HUES6 (cell line): ENCODE measurements at regions not wholly inside any gene's neighbourhood (a gene's known extent, or its start where the extent isn't known, plus 50 kb on each side); places are given as distances from the start of the nearest gene placed in this dataset.

Experiments used
- H3K27ac ChIP-seq: 2 replicates; pipeline ENCODE4 v1.7.0; 2013; ENCODE audit warnings: low read depth, mild to moderate bottlenecking, low read length, inconsistent platforms
- H3K27me3 ChIP-seq: 2 replicates; pipeline ENCODE4 v1.6.1; 2013; ENCODE audit warnings: low read length; ENCODE audit not compliant: control insufficient read depth, insufficient read depth
- H3K36me3 ChIP-seq: 2 replicates; pipeline ENCODE4 v1.6.1; 2013; ENCODE audit warnings: low read length; ENCODE audit not compliant: control insufficient read depth, insufficient read depth
- H3K4me1 ChIP-seq: 2 replicates; pipeline ENCODE4 v1.6.1; 2013; ENCODE audit warnings: low read length; ENCODE audit not compliant: control insufficient read depth, insufficient read depth
- H3K4me3 ChIP-seq: 2 replicates; pipeline ENCODE4 v1.5.1; 2013; ENCODE audit warnings: low read depth, low read length
- H3K9ac ChIP-seq: one replicate; pipeline ENCODE4 v1.6.1; 2013; ENCODE audit warnings: mild to moderate bottlenecking, low read length
- H3K9me3 ChIP-seq: 2 replicates; pipeline ENCODE4 v1.6.1; 2013; ENCODE audit warnings: low read depth, low read length; ENCODE audit not compliant: control insufficient read depth, insufficient read depth

DNA sequence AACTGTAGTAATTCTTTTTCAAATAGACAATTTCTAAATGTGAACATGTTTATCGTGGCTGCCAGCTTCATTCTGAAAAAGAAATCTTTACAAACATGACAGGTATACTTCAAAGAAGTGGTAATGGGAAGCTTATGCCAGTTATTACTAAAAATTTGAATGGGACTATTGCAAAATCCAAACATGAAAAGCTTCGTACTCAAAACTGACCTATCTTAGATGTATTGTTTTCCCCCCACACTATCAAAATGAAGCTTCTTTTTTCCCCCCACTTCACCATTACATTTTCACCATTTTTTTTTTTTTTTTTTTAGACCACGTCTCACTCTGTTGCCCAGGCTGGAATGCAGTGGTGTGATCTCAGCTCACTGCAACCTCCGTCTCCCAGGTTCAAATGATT lies 50.4 kb upstream of the SERTAD2 start:
- H3K27ac ChIP-seq, result no peak overlapping the region
- H3K4me3 ChIP-seq, result no peak overlapping the region
- no peaks in the 10 kb centered on the region for H3K27me3 ChIP-seq
- no peak overlapping the region for H3K9ac ChIP-seq
- H3K36me3 ChIP-seq, result no peaks in the 10 kb centered on the region
- H3K4me1 ChIP-seq, result no peaks in the 10 kb centered on the region
- H3K9me3 ChIP-seq, result no peaks in the 10 kb centered on the region

DNA sequence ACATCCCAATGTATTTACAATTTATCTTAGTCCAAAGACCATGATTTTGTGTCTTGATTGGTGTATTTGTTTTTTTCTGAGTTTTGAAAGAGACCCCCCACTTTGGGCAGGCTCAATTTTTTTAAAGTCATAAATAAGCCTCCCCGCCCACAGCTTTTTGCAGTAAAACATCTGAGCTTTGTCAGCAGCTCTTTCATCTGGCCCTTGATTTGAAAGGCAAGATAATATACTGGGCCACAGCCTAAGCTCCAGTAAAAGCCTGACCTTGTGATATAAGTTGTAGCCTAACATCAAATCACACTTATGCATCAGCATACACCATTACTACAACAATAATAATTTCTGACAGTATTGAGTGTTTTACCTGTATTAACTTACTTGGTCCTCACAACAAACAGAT lies 51.3 kb upstream of the SERTAD2 start:
- H3K27me3 ChIP-seq, result no peaks in the 10 kb centered on the region
- H3K9me3 ChIP-seq, result no peaks in the 10 kb centered on the region
- no peaks in the 10 kb centered on the region for H3K36me3 ChIP-seq
- no peak overlapping the region for H3K9ac ChIP-seq
- no peak overlapping the region for H3K4me3 ChIP-seq
- no peak overlapping the region for H3K27ac ChIP-seq
- H3K4me1 ChIP-seq, result no peaks in the 10 kb centered on the region

DNA sequence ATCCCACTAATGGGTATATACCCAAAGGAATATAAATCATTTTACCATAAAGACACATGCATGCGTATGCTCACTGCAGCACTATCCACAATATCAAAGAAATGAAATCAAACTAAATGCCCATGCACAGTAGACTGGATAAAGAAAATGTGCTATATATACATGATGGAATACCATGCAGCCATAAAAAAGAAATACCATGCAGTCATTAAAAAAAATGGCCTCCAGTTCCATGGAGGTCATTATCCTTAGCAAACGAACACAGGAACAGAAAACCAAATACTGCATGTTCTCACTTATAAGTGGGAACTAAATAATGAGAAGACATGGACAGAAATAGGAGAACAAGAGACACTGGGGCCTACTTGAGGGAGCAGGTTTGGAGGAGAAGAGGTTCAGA lies 53.6 kb upstream of the SERTAD2 start:
- H3K27me3 ChIP-seq, result no peaks in the 10 kb centered on the region
- no peak overlapping the region for H3K9ac ChIP-seq
- H3K4me1 ChIP-seq, result no peaks in the 10 kb centered on the region
- no peak overlapping the region for H3K4me3 ChIP-seq
- H3K9me3 ChIP-seq, result no peaks in the 10 kb centered on the region
- no peak overlapping the region for H3K27ac ChIP-seq
- H3K36me3 ChIP-seq, result no peaks in the 10 kb centered on the region

DNA sequence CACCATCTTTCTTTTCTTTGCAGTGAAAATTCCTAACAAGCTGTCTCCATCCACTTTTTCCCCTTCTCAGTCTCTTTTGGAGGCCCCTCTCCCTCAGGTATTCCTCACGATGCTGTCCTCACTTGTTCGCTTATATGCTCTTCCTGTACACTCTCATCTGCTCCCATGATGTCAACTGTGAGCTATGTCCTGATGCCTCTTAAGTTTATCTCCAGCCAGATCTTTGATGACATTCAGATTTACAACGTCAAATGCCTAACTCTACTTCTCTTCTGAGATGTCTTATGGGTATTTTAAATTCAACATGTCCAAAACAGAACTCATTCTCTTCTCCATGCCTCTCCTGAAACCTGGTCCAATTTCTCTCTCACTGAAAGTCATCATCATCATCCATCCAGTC lies 55.1 kb upstream of the SERTAD2 start:
- Histone ChIP-seq H3K4me1 (no peaks in the 10 kb centered on the region), H3K4me3 (no peak overlapping the region), H3K36me3 (no peaks in the 10 kb centered on the region), H3K9ac (no peak overlapping the region), H3K9me3 (no peaks in the 10 kb centered on the region), H3K27me3 (no peaks in the 10 kb centered on the region), H3K27ac (no peak overlapping the region)

DNA sequence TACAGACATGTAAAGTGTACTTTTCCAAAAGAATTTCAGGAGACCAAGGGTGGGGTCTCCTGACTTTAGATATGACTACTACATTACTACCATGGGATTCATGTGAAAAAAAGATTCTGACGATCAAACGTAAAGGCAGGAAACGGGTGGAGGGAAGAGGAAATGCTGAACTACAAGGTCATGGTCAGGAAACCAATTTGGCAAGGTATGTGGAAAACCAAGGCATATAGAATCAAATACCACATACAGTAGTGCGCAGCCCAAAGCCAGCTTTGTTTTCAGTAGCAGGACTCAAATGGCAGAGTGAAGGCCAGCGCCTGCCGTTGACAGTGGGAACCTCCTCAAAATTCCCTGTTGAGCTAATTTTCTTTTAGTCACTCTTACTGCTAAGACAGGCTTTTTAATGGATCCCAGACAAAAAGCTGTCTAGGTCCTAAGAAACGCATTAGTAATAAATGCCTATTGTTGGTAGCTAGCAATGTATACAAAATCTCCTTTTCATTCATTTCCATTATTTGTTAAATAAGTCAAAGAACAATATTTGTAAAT lies 57.6 kb upstream of the SERTAD2 start:
- Histone ChIP-seq H3K4me3 (no peak overlapping the region), H3K27me3 (no peaks in the 10 kb centered on the region), H3K9ac (no peak overlapping the region), H3K36me3 (no peaks in the 10 kb centered on the region), H3K4me1 (no peaks in the 10 kb centered on the region), H3K9me3 (no peaks in the 10 kb centered on the region), H3K27ac (no peak overlapping the region)

DNA sequence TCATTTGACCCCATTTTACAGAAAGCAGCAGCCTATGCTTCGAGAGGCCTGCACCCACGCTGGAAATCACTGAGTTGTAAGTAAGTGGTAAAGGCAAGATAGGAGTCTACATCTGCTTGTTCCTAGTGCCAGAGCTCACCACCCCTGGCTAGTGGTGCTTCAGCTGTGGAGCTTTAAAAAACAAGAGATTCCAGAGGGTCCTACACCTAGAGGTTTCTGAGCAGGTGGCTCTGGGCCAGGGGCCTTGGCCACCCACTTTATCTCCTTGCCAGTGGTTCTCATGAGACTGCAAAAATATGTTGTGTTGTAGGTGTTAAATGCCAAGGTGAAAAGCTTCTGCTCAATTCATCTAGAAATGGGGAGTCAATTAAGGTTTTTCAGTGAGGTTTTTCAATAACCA lies 60.0 kb upstream of the SERTAD2 start:
- H3K4me1 ChIP-seq, result no peaks in the 10 kb centered on the region
- no peaks in the 10 kb centered on the region for H3K36me3 ChIP-seq
- no peak overlapping the region for H3K4me3 ChIP-seq
- no peak overlapping the region for H3K27ac ChIP-seq
- H3K9me3 ChIP-seq, result no peaks in the 10 kb centered on the region
- no peaks in the 10 kb centered on the region for H3K27me3 ChIP-seq
- H3K9ac ChIP-seq, result no peak overlapping the region

DNA sequence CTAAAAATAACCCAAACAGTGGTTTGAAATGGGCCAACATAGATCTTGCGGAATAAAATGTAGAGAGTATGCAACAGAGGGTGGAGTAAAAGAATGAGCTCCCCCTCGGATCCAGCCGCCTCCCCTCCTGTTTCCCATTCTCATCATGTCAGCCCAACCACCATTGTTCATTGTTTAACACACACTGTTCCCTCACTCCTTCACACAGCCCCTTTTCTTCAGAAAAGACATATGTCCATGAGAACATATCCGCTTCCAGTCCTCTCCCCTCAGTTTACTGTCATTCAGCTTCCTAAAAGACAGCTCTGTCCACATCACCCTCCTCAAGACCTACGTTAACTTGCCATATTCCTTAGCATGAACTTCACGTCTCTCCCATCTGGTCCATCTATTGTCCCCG lies 62.9 kb upstream of the SERTAD2 start:
- no peaks in the 10 kb centered on the region for H3K9me3 ChIP-seq
- no peaks in the 10 kb centered on the region for H3K4me1 ChIP-seq
- no peaks in the 10 kb centered on the region for H3K27me3 ChIP-seq
- H3K9ac ChIP-seq, result no peak overlapping the region
- H3K4me3 ChIP-seq, result no peak overlapping the region
- no peak overlapping the region for H3K27ac ChIP-seq
- no peaks in the 10 kb centered on the region for H3K36me3 ChIP-seq

DNA sequence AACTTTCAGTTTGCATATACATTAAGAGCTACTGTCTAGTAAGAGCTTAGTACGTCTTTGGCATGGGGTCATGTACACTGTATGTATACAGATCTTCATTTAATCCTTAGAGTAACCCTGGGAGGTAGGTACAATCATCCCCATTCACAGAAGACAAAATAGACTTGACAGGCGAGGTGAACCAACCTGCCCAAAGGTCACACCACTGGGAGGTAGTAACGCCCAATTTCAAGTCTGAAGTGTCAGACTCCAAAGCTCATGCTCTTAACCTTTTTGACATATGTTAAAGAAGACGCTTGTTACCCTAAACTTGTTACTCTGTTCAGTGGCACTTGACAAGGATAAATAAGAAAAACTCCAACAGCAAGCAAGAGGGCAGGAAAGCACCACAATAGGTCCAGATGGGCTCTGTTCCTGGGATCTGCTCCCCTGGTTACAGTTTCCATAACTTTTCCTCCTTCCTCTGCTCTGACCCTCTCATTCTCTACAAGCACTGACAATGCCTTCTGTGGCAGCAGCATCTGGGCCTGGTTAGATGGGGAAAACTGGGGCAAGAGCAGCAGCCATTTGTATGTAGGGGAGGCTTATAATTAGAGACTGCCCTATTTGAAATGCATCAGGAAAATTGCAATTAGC lies 64.7 kb upstream of the SERTAD2 start:
- Histone ChIP-seq H3K4me3 (no peak overlapping the region), H3K9me3 (no peaks in the 10 kb centered on the region), H3K27ac (no peak overlapping the region), H3K9ac (no peak overlapping the region), H3K27me3 (no peaks in the 10 kb centered on the region), H3K36me3 (no peaks in the 10 kb centered on the region), H3K4me1 (no peaks in the 10 kb centered on the region)

DNA sequence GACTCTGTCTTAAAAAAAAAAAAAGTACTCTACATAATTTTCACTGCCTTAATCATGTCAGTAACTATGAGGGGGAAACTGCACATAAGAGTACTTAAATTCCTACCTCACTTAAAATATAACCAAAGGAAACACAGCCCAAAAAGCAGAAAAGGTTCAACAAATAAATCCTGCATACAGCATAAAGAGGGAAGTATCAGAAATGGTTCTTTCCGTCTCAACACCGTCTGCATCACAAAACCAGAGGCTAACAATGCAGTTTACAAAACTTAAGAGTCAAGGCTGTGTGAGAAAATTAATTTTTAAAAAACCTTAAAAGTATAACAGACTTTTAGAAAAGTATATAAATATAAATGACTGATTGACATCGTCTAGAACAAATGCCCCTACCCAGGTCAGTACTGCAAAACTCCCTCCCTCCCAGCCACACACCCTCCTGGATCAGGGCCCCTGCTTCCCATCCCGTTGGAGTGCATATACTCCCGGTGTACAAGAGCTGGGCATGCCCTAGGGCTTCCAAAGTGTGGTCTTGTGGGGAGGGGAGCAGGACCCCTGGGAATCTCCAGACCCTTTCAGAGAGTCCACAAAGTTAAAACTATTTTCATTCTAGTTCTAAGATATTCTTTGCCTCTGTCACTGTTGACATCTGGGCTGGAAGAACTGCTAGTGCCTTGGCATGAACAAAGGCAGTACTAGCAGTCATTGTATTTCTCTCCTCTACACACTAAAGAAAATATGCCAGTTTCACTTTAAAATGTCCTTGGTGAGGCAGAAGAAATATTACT lies 67.0 kb upstream of the SERTAD2 start:
- Histone ChIP-seq H3K27ac (no peak overlapping the region), H3K9ac (no peak overlapping the region), H3K4me1 (no peaks in the 10 kb centered on the region), H3K4me3 (no peak overlapping the region), H3K27me3 (no peaks in the 10 kb centered on the region), H3K36me3 (no peaks in the 10 kb centered on the region), H3K9me3 (no peaks in the 10 kb centered on the region)

DNA sequence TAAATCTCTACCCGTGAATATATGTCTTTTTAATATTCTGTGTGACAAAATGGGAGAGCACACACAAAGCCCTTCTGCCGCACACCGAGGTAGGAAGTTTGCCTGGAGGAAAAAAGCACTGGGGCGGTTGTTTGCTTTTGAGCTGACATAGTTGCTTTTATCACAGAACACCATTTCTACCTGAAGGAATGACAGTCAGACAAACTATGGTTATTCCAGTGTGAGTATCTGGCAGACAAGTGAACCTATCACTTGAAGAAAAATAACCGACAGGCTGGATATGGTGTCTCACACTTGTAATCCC lies 67.6 kb upstream of the SERTAD2 start:
- Histone ChIP-seq H3K4me3 (no peak overlapping the region), H3K36me3 (no peaks in the 10 kb centered on the region), H3K27me3 (no peaks in the 10 kb centered on the region), H3K9me3 (no peaks in the 10 kb centered on the region), H3K9ac (no peak overlapping the region), H3K27ac (no peak overlapping the region), H3K4me1 (peaks cover 3% of the 10 kb centered on the region)

DNA sequence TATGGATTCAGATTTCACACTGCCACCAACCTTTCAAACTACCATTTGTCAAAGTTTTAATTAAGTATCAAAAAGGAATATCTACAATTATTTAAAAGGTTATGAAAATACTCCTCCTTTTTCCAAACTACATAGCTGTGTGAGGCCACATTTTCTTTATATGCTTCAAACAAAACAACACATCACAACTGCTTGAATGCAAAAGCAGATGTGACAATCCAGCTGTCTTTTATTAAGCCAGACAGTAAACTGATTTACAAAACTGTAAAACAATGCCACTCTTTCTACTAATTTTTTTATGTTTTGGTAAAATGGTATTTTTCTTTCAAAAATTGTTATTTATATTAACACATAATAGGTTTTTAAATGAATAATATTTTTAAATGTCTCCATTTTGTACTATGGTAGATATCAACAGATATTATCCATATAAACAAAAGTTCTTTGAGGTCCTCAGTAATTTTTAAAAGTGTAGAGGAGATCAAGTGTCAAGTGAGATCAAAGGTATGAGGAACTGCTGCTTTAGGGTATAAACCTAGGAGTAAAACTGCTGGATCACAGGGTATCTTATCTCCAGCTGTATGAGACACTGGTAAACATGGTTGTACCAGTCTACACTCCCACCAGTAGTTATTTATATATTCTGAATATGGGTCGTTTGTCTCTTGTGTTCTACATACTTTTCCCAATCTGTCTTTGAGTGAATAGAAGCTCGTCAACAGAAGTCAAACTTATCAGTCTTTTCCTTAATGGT lies 68.8 kb upstream of the SERTAD2 start:
- Histone ChIP-seq H3K27me3 (no peaks in the 10 kb centered on the region), H3K27ac (no peak overlapping the region), H3K9ac (no peak overlapping the region), H3K36me3 (no peaks in the 10 kb centered on the region), H3K4me3 (no peak overlapping the region), H3K4me1 (peaks cover 11% of the 10 kb centered on the region), H3K9me3 (no peaks in the 10 kb centered on the region)
